ENCODE measurements at regions not wholly inside any gene's neighbourhood (a gene's known extent, or its start where the extent isn't known, plus 50 kb on each side); places are given as distances from the start of the nearest gene placed in this dataset.

DNA sequence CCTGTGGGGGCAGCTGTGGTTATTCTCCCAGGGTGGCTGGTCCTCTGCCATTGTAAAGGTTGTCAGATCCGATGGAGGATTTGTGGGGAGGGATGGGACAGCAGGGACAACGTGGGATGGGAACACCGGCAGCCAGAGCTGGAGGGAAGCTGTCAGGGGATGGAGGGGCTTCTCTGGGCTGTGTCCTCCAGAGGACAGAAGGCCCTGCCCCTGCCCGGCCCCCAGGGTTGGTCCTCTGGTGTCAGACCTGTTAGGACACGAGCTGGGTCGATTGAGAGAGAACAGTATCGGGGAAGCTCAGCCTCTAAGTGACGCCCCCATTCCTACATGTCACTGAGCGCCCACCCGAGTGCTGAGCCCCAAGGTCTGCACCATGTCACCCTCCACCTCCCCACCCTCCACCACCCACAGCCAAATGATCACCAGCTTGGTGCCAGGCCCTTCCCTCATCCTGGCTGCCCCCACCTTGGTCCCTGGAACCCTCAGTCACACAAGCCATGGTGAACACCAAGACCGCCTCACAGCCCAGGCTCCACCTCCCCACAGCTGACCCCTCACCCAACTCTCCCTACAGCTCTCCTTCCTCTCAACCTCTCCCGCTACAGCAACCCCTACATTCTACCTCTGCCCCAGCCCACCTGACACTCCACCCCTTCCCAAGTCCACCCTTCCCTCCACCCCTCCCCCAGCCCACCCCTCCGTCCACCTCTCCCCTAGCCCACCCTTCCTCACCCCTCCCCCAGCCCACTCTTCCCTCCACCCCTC is 244.4 kb downstream of the MATN1 start:
- Histone ChIP-seq H3K36me3 (ENCODE audit: control insufficient read depth, insufficient read depth, low read length) (no peaks in the 10 kb centered on the region), H3K4me3 (ENCODE audit: low read depth, low read length) (no peak overlapping the region), H3K27me3 (ENCODE audit: control insufficient read depth, insufficient read depth, low read length) (peaks cover 2% of the 10 kb centered on the region)
- no peak for DNase-seq (ENCODE audit: low read depth)
- TF ChIP-seq, protein P1, sequence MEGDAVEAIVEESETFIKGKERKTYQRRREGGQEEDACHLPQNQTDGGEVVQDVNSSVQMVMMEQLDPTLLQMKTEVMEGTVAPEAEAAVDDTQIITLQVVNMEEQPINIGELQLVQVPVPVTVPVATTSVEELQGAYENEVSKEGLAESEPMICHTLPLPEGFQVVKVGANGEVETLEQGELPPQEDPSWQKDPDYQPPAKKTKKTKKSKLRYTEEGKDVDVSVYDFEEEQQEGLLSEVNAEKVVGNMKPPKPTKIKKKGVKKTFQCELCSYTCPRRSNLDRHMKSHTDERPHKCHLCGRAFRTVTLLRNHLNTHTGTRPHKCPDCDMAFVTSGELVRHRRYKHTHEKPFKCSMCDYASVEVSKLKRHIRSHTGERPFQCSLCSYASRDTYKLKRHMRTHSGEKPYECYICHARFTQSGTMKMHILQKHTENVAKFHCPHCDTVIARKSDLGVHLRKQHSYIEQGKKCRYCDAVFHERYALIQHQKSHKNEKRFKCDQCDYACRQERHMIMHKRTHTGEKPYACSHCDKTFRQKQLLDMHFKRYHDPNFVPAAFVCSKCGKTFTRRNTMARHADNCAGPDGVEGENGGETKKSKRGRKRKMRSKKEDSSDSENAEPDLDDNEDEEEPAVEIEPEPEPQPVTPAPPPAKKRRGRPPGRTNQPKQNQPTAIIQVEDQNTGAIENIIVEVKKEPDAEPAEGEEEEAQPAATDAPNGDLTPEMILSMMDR (IDR thresholded peaks at IDR 0.05; ENCODE audit: insufficient read depth, low read length, poor library complexity, severe bottlenecking) = no peak

DNA sequence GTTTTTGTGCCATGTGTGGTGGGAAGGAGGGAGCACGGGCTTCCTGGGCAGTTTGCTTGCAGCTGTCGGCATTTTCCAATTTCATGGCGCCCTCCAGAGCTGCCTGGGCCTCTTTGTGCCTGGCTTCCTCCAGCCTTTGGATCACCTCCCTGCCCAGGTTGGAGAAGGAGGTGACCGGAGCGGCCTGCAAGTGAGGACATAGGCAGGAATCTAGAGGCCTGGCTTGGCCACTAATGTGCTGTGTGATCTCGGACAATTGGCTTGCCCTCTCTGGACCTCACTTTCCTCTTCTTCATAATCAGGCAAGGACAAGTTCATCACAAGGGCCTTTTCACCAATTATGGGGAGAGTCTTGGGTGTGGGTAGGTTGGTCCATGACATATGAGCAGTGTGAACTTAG is 245.1 kb downstream of the MATN1 start:
- TF ChIP-seq, protein P1 (IDR thresholded peaks at IDR 0.05; ENCODE audit: insufficient read depth, low read length, poor library complexity, severe bottlenecking) = no peak
- DNase-seq (ENCODE audit: low read depth) = no peak
- Histone ChIP-seq H3K4me3 (ENCODE audit: low read depth, low read length) (no peak overlapping the region), H3K27me3 (ENCODE audit: control insufficient read depth, insufficient read depth, low read length) (peaks cover 2% of the 10 kb centered on the region), H3K36me3 (ENCODE audit: control insufficient read depth, insufficient read depth, low read length) (no peaks in the 10 kb centered on the region)

DNA sequence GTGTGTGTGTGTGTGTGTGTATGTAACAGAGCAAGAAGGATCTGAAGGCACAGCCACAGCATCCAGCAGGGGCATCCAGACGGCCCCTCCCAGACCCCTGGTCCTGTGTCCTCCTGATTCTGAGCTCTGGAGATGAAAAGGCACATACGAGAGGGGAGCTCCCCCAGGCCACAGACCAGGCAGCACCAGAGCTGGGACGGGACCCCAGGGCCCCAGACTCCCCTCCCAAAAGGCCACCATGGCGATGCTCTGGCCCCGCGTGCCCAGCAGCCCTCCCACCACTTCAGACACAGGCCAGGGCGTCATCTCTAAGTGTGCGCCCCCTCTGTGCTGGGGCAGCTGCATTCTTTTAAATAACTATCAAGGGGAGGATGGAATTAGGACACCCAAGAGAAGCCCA is 245.8 kb downstream of the MATN1 start:
- no peak for DNase-seq (ENCODE audit: low read depth)
- Histone ChIP-seq H3K4me3 (ENCODE audit: low read depth, low read length) (no peak overlapping the region), H3K36me3 (ENCODE audit: control insufficient read depth, insufficient read depth, low read length) (no peaks in the 10 kb centered on the region), H3K27me3 (ENCODE audit: control insufficient read depth, insufficient read depth, low read length) (peaks cover 2% of the 10 kb centered on the region)
- TF ChIP-seq, protein P1 (IDR thresholded peaks at IDR 0.05; ENCODE audit: insufficient read depth, low read length, poor library complexity, severe bottlenecking) = no peak

DNA sequence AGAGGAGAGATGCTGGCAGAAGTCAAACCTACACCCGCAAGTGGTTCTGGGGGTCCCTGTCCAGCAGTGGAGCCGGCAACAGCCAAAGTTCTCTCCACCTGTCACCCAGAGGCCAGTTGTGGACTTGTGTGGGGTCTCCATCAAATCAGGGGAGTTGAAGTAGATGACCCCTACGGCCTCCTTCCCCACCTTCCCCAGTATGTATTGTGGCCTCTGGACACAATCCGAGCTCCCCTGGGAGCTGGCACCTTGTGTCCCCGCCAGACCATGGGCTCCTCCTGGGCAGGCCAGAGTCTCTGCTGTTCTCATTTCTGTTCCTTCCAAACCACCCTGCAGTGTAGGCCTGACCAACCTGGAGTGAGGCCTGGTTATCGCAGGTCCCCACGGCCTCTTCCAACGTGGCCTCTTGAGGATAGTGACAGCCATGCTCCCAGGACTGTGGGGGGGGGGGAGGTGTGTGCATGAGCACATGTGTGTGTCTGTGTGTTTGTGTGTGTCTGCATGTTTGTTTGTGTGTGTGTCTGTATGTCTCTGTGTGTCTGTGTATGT is 246.4 kb downstream of the MATN1 start:
- DNase-seq (ENCODE audit: low read depth) = no peak

DNA sequence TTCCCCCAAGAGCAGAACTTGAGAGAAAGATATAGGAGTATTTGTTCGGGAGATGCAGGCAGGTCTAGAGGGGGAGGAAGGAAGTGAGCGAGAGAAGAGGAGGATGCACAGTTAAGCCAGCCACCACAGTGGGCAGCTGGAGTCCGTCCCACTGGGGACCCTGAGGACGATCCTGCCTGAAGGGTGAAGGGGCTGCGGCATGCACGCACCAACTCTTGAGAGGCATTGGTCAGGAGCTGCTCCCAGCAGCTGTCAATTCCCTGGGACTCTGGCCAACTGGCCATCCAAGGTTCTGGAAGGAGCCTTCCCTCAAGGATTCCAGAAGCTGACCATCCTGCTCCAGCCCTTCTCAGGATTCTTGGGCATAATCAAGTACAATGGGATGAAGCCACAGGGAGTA is 246.9 kb downstream of the MATN1 start:
- Histone ChIP-seq H3K27me3 (ENCODE audit: control insufficient read depth, insufficient read depth, low read length) (peaks cover 2% of the 10 kb centered on the region), H3K36me3 (ENCODE audit: control insufficient read depth, insufficient read depth, low read length) (no peaks in the 10 kb centered on the region), H3K4me3 (ENCODE audit: low read depth, low read length) (no peak overlapping the region)
- TF ChIP-seq, protein P1 (IDR thresholded peaks at IDR 0.05; ENCODE audit: insufficient read depth, low read length, poor library complexity, severe bottlenecking) = no peak
- DNase-seq (ENCODE audit: low read depth) = no peak

More for the DNA sequence above, 246.4 kb downstream of the MATN1 start:
- Histone ChIP-seq H3K36me3 (ENCODE audit: control insufficient read depth, insufficient read depth, low read length) (no peaks in the 10 kb centered on the region), H3K27me3 (ENCODE audit: control insufficient read depth, insufficient read depth, low read length) (peaks cover 2% of the 10 kb centered on the region), H3K4me3 (ENCODE audit: low read depth, low read length) (no peak overlapping the region)
- TF ChIP-seq, protein P1 (IDR thresholded peaks at IDR 0.05; ENCODE audit: insufficient read depth, low read length, poor library complexity, severe bottlenecking) = no peak

Measured in kidney epithelial cell (primary cell).